H1 (cell line): ENCODE measurements at regions not wholly inside any gene's neighbourhood (a gene's known extent, or its start where the extent isn't known, plus 50 kb on each side); places are given as distances from the start of the nearest gene placed in this dataset.

Experiments
- CTCF ChIA-PET: fragments of 300-600 bp; sonication (Branson Sonifier 250); formaldehyde crosslinking; loops from one replicate; lab custom pipeline; 2021; ENCODE audit not compliant: partially characterized antibody; lab: Charles Lee
- POLR2A ChIA-PET: fragments of 300-600 bp; sonication (Branson Sonifier 250); formaldehyde crosslinking; loops from one replicate; lab custom pipeline; 2021; ENCODE audit warnings: inconsistent platforms; ENCODE audit not compliant: partially characterized antibody; lab: Charles Lee
- DNase-seq, 2 experiments: peaks; one replicate each; pipeline versions ENCODE4 v3.0.0 to v3.0.0-alpha.2; 2010 to 2022; ENCODE audit warnings: low spot score in 2 of 2, low read depth in 1 of 2, mixed read lengths in 1 of 2
- FAIRE-seq: peaks from 2 replicates; lab custom pipeline; 2011; peaks lifted over from hg19 to GRCh38; lab: Jason Lieb, UNC
- H2AFZ ChIP-seq: 2 replicates; pipeline ENCODE4 v1.8.1; 2012; ENCODE audit warnings: low read length, inconsistent platforms
- H2AK5ac ChIP-seq: 2 replicates; pipeline ENCODE4 v1.6.1; 2013; ENCODE audit warnings: low read depth, low read length
- H2BK120ac ChIP-seq: replicated peaks from 2 replicates; pipeline ENCODE3; 2013; ENCODE audit warnings: low read depth, low read length, inconsistent platforms
- H2BK12ac ChIP-seq: 2 replicates; pipeline ENCODE4 v1.6.1; 2013; ENCODE audit warnings: low read depth, low read length
- H2BK15ac ChIP-seq: 2 replicates; pipeline ENCODE4 v1.6.1; 2013; ENCODE audit warnings: low read length
- H2BK20ac ChIP-seq: 2 replicates; pipeline ENCODE4 v1.6.1; 2013; ENCODE audit warnings: low read length
- H2BK5ac ChIP-seq: 2 replicates; pipeline ENCODE4 v1.6.1; 2013; ENCODE audit warnings: low read depth, low read length
- H3K14ac ChIP-seq: 2 replicates; pipeline ENCODE4 v1.6.1; 2013; ENCODE audit warnings: inconsistent platforms; ENCODE audit not compliant: insufficient read length
- H3K18ac ChIP-seq: 2 replicates; pipeline ENCODE4 v1.6.1; 2013; ENCODE audit warnings: low read length; ENCODE audit errors: extremely low read depth
- H3K23ac ChIP-seq: 2 replicates; pipeline ENCODE4 v1.6.1; 2013; ENCODE audit warnings: inconsistent platforms; ENCODE audit not compliant: insufficient read length
- H3K23me2 ChIP-seq: 2 replicates; pipeline ENCODE4 v1.6.1; 2013; ENCODE audit warnings: low read depth, low read length
- H3K27ac ChIP-seq: 2 replicates; pipeline ENCODE4 v1.6.1; 2011; ENCODE audit warnings: low read depth, low read length, inconsistent platforms
- H3K27me3 ChIP-seq, 4 experiments: replicated peaks in 1 of 4; 1 replicate in 1 of 4; 2 replicates in 3 of 4; pipeline versions ENCODE4 v1.6.1 to v1.8.1; 2011 to 2013; ENCODE audit warnings: low read length in 3 of 4, mild to moderate bottlenecking in 3 of 4, inconsistent platforms in 2 of 4, mixed read lengths in 2 of 4, moderate library complexity in 1 of 4; ENCODE audit not compliant: control insufficient read depth in 3 of 4, insufficient read depth in 3 of 4; ENCODE audit errors: extremely low read depth in 1 of 4
- H3K36me3 ChIP-seq, 4 experiments: 2 replicates each; pipeline versions ENCODE4 v1.6.1 to v1.8.1; 2011 to 2013; ENCODE audit warnings: mild to moderate bottlenecking in 4 of 4, low read length in 3 of 4, moderate library complexity in 2 of 4, control low read depth in 1 of 4, inconsistent platforms in 1 of 4; ENCODE audit not compliant: insufficient read depth in 4 of 4, control insufficient read depth in 2 of 4
- H3K4ac ChIP-seq: replicated peaks from 2 replicates; pipeline ENCODE3; 2013; ENCODE audit warnings: low read length, low read depth, mixed read lengths, inconsistent platforms; ENCODE audit not compliant: insufficient read length
- H3K4me1 ChIP-seq, 4 experiments: replicated peaks in 1 of 4; 1 replicate in 1 of 4; 2 replicates in 3 of 4; pipeline versions ENCODE4 v1.6.1 to v1.8.1; 2011 to 2013; ENCODE audit warnings: low read length in 3 of 4, inconsistent platforms in 2 of 4, mixed read lengths in 1 of 4; ENCODE audit not compliant: insufficient read depth in 4 of 4, control insufficient read depth in 3 of 4
- H3K4me2 ChIP-seq, 2 experiments: 2 replicates each; pipeline versions ENCODE4 v1.6.1 to v1.8.1; 2011 to 2013; ENCODE audit warnings: low read depth in 2 of 2, low read length in 2 of 2, control low read depth in 1 of 2, inconsistent platforms in 1 of 2, mild to moderate bottlenecking in 1 of 2; ENCODE audit not compliant: insufficient read depth in 1 of 2
- H3K4me3 ChIP-seq, 4 experiments: fragments of 200-600, 300-600 bp in 1 of 4; sonication (generic), shearing (Covaris generic), sonication (Bioruptor Twin) in 1 of 4; 2 replicates each; pipeline versions ENCODE4 v1.5.1 to v1.8.1; 2011 to 2016; ENCODE audit warnings: low read length in 4 of 4, low read depth in 3 of 4, control low read depth in 2 of 4, inconsistent platforms in 2 of 4, mild to moderate bottlenecking in 2 of 4, mixed read lengths in 1 of 4, moderate library complexity in 1 of 4; ENCODE audit not compliant: insufficient read depth in 2 of 4; ENCODE audit errors: extremely low read depth in 1 of 4
- H3K56ac ChIP-seq: replicated peaks from 2 replicates; pipeline ENCODE3; 2013; ENCODE audit warnings: low read depth, mild to moderate bottlenecking, mixed read lengths, low read length, inconsistent platforms; ENCODE audit not compliant: insufficient read length
- H3K79me1 ChIP-seq: 2 replicates; pipeline ENCODE4 v1.6.1; 2013; ENCODE audit warnings: low read depth, low read length, control low read depth
- H3K79me2 ChIP-seq, 2 experiments: 2 replicates each; pipeline versions ENCODE4 v1.6.1 to v1.8.1; 2012 to 2013; ENCODE audit warnings: low read length in 2 of 2, mild to moderate bottlenecking in 2 of 2, inconsistent platforms in 1 of 2; ENCODE audit not compliant: insufficient read depth in 2 of 2, control insufficient read depth in 1 of 2
- H3K9ac ChIP-seq, 4 experiments: replicated peaks in 1 of 4; 1 replicate in 1 of 4; 2 replicates in 3 of 4; pipeline versions ENCODE4 v1.6.1 to v1.8.1; 2011 to 2013; ENCODE audit warnings: low read depth in 3 of 4, low read length in 3 of 4, control low read depth in 2 of 4, mild to moderate bottlenecking in 2 of 4, moderate library complexity in 2 of 4, inconsistent platforms in 1 of 4; ENCODE audit errors: extremely low read depth in 1 of 4
- H3K9me3 ChIP-seq, 2 experiments: 2 replicates each; pipeline versions ENCODE4 v1.6.1 to v1.8.1; 2012 to 2013; ENCODE audit warnings: mild to moderate bottlenecking in 2 of 2, moderate library complexity in 2 of 2, control low read depth in 1 of 2, inconsistent platforms in 1 of 2, low read depth in 1 of 2, low read length in 1 of 2, mixed read lengths in 1 of 2; ENCODE audit not compliant: insufficient read depth in 2 of 2
- H4K20me1 ChIP-seq, 2 experiments: replicated peaks in 1 of 2; 2 replicates each; pipeline versions ENCODE3 to v1.8.1; 2011 to 2013; ENCODE audit warnings: inconsistent platforms in 2 of 2, low read length in 2 of 2, mild to moderate bottlenecking in 1 of 2; ENCODE audit not compliant: insufficient read depth in 2 of 2, control insufficient read depth in 1 of 2
- H4K5ac ChIP-seq: 2 replicates; pipeline ENCODE4 v1.6.1; 2013; ENCODE audit warnings: low read length, low read depth, mixed read lengths, inconsistent platforms; ENCODE audit not compliant: insufficient read length
- H4K8ac ChIP-seq: 2 replicates; pipeline ENCODE4 v1.8.0; 2013; ENCODE audit warnings: mild to moderate bottlenecking, moderate library complexity, low read length, inconsistent platforms; ENCODE audit not compliant: insufficient read depth; ENCODE audit errors: extremely low read depth
- H4K91ac ChIP-seq: replicated peaks from 2 replicates; pipeline ENCODE3; 2013; ENCODE audit warnings: low read length, mixed read lengths, inconsistent platforms; ENCODE audit not compliant: insufficient read length
- ASH2L ChIP-seq: fragments of 200-600, 300-600 bp; sonication (generic); IDR thresholded peaks from one replicate; pipeline ENCODE4 v1.7.1; 2017; ENCODE audit warnings: low read length
- ATF3 ChIP-seq: IDR thresholded peaks from 2 replicates; pipeline ENCODE4 v1.6.1; 2011; ENCODE audit warnings: low read depth, mild to moderate bottlenecking, low read length; ENCODE audit not compliant: insufficient read depth
- BCL11A ChIP-seq, 2 experiments: IDR thresholded peaks; one replicate each; pipeline ENCODE4 v1.6.1; 2011; ENCODE audit warnings: low read depth in 2 of 2, low read length in 2 of 2, mild to moderate bottlenecking in 2 of 2
- CHD1 ChIP-seq: IDR thresholded peaks from 2 replicates; pipeline ENCODE4 v1.6.1; 2012; ENCODE audit warnings: low read depth, low read length, improper control_type of control experiment
- E2F6 ChIP-seq: IDR thresholded peaks from 2 replicates; pipeline ENCODE4 v1.6.1; 2012; ENCODE audit warnings: inconsistent platforms
- EGR1 ChIP-seq: IDR thresholded peaks from 2 replicates; pipeline ENCODE4 v1.6.1; 2011; ENCODE audit warnings: low read depth, low read length, borderline replicate concordance
- HDAC6 ChIP-seq: IDR thresholded peaks from one replicate; pipeline ENCODE4 v1.7.1; 2012; ENCODE audit warnings: low read depth, mild to moderate bottlenecking, inconsistent platforms, low read length, moderate library complexity
- JUND ChIP-seq: IDR thresholded peaks from 2 replicates; pipeline ENCODE4 v1.6.1; 2011; ENCODE audit warnings: mild to moderate bottlenecking, improper control_type of control experiment, low read length
- PHF8 ChIP-seq: fragments of 200-600 bp; sonication (generic); conservative IDR thresholded peaks from 2 replicates; pipeline ENCODE4 v1.7.1; 2012; ENCODE audit warnings: low read depth, mild to moderate bottlenecking, inconsistent platforms, low read length, moderate library complexity
- RBBP5 ChIP-seq: IDR thresholded peaks from 2 replicates; pipeline ENCODE4 v1.7.1; 2012; ENCODE audit warnings: low read depth, mild to moderate bottlenecking, inconsistent platforms, low read length, moderate library complexity, borderline replicate concordance
- SRF ChIP-seq: IDR thresholded peaks from 2 replicates; pipeline ENCODE4 v1.6.1; 2011; ENCODE audit warnings: mild to moderate bottlenecking, low read depth, low read length, moderate library complexity
- TCF12 ChIP-seq: IDR thresholded peaks from 2 replicates; pipeline ENCODE4 v1.6.1; 2011; ENCODE audit warnings: low read depth, mild to moderate bottlenecking, low read length
- USF2 ChIP-seq: IDR thresholded peaks from 2 replicates; pipeline ENCODE4 v1.6.1; 2011; ENCODE audit warnings: low read length, improper control_type of control experiment
- WGBS, 2 experiments: shearing (Covaris generic) in 1 of 2; methylation state at CpG; one replicate each; pipeline versions ENCODE4 v1.1.6 to v1.1.7; 2013 to 2015; ENCODE audit warnings: low lambda C conversion rate in 2 of 2, mixed read lengths in 2 of 2, inconsistent platforms in 1 of 2, low coverage in 1 of 2, missing lambda C conversion rate in 1 of 2; ENCODE audit not compliant: insufficient replicate concordance in 2 of 2, insufficient coverage in 1 of 2, insufficient read length in 1 of 2; ENCODE audit errors: extremely low coverage in 1 of 2, missing lambda C conversion rate in 1 of 2; 5-methylcytosine and 5-hydroxymethylcytosine counted together

GRCh38 chr2:174690026-174690425 is 74.2 kb downstream of the CHRNA1 start:
- Histone ChIP-seq H3K23ac (no peak overlapping the region), H2BK20ac (no peak overlapping the region), H3K27me3 (no peaks in the 10 kb centered on the region; a peak in 1 of 7 replicates), H2AK5ac (no peak overlapping the region), H3K79me2 (no peaks in the 10 kb centered on the region), H3K9ac (no peak overlapping the region), H2AFZ (no peak overlapping the region), H3K4me2 (no peak overlapping the region), H3K18ac (no peak overlapping the region), H3K14ac (no peak overlapping the region), H2BK5ac (no peak overlapping the region), H3K23me2 (no peaks in the 10 kb centered on the region), H2BK120ac (no peak overlapping the region), H3K27ac (no peak overlapping the region), H4K5ac (no peak overlapping the region), H2BK12ac (no peak overlapping the region), H3K36me3 (no peaks in the 10 kb centered on the region), H3K9me3 (no peaks in the 10 kb centered on the region), H3K4me3 (no peak overlapping the region), H4K20me1 (no peaks in the 10 kb centered on the region), H3K79me1 (no peaks in the 10 kb centered on the region), H4K8ac (no peak overlapping the region), H3K4me1 (peaks cover 0 to 2% (median 0%) of the 10 kb centered on the region in 4 experiments; a peak in 2 of 7 replicates), H3K56ac (no peak overlapping the region), H2BK15ac (no peak overlapping the region), H3K4ac (no peak overlapping the region), H4K91ac (no peak overlapping the region)
- WGBS, 2 experiments, result 90% methylated on average over 3 of the region's 3 CpGs; no CpG with 5 or more reads in 1 of the 2 experiments
- no peak for FAIRE-seq
- ChIA-PET POLR2A (no interaction called here), CTCF (interaction anchor here (1.1 to 11.2 kb wide), 2 partner anchors 7 to 29 kb away, joined by 3 to 170 read pairs; no protein-coding TSS in a partner anchor)
- DNase-seq, result no peak
- TF ChIP-seq ATF3 (no peak), BCL11A (IDR thresholded peaks at IDR 0.05; ENCODE audit: low read depth in 2 of 2, low read length in 2 of 2) (no peak), EGR1 (no peak), TCF12 (no peak), RBBP5 (no peak), CHD1 (no peak), JUND (no peak), USF2 (no peak), SRF (no peak), ASH2L (no peak), HDAC6 (no peak), PHF8 (no peak), E2F6 (no peak)
